ENCODE measurements at regions not wholly inside any gene's neighbourhood (a gene's known extent, or its start where the extent isn't known, plus 50 kb on each side); places are given as distances from the start of the nearest gene placed in this dataset.
"Not testable (repeated sequence)": the region's sequence is repeated elsewhere in the genome, so short reads cannot be mapped to it uniquely, and the experiment has no call there.

DNA sequence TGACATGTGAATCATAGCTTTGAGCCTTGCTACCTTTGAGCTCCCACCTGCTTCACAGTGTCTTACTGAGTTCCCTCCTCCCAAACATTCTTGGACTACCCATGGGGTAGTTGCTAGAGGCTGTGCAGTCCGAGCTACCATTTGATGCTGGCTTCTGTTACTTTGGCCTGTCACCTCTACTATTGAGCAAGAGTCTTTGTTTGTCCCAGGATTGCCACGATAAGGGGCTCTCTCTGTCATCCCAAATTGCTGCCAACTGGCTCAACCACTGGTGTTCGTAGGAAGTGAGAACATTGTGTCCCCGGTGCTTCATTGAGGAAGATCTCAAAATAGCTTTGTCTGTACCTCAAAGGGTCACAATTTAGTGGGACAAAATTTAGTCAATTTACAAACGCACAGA lies 59.1 kb upstream of the PAX8 start:
- DNase-seq = no peak

DNA sequence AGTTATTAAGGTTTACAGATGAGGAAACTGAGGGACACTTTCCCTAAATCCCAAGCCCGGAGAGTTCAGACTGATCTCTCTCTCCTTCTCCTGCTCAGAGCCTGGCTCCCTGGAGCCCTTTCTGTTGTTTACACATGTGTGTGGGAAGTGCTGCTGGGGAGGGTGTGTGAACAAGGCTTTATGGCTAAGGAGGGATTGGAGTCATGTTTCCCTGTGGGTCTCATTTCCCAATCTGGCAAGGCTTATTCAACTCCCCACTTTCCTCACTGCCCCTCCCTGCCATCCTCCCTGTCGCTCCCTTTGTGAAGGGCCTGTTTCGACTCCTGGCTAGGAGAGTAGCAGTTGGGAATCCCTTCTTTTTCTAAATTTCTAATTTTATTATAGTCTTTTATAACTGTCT lies 57.3 kb upstream of the PAX8 start:
- not testable (repeated sequence) for DNase-seq

DNA sequence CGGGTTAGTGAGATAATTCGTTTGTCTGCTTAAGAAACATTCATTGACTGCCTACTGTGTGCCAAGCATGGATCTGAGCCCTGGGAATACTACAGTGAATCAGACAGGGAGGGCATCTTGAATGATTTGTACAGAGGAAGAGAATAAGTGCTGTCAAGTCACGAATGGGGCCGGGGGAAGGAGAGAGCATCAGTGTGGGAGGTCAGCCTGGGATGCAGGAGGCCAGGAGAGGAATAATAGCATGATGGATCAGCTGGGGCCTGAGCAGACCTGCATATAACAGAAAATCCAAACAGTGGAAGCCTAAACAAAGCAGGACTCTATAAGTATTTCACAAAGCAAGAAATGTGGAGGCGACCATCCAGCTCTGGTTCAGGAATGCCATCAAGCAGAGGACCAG lies 55.4 kb upstream of the PAX8 start:
- no peak for DNase-seq

DNA sequence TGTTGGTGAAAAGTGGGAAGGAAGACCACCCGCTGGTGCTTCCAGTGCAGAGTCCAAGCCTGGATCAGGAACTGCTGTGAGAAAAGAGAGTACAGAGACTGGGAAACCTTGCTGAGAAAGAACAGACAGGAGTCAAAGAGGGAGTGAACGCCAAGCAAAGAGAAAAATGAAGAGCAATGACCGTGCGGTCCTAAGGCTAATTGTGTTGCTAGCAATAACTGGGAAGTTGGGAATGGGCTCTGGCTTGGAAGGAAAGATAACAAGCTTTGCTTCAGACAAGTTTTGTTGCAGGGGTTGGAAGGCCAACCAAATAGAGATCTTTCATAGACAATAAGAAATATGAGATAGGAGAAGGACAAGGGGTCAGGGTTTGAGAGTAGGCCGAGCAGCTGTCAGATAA lies 55.0 kb upstream of the PAX8 start:
- DNase-seq = not testable (repeated sequence)

DNA sequence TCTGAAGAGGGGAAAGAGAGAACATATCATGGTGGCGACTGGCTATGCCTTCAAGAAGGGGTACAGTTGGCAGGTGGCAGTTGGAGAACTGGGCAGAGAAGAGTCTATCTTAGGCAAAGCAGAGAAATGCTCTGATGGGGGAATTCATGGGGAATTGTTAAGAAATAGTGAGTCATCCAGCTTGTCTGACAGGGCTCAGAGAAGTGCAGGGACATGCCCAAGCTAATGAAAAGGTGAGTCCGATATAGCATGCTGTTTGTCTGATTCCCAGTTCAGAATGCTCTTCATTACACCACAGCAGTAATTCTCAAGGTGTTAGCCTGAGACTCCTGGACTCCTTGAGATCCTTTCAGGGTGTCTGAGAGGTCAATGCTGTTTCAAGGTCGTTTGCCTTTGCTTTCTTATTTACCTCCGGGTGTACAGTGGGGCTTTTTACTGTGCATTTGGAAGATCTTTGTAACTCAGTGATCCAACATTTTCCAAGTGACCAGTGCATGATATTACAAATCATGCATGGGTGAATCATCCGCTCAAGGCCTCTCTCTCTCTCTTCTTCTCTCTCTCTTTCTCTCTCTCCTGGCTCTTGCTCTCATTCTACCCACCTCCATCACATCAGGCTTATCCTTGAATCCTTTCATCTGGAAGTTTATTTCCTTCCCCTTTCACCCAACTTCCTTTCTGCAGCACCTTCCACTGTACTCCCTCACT lies 51.5 kb upstream of the PAX8 start:
- not testable (repeated sequence) for DNase-seq

DNA sequence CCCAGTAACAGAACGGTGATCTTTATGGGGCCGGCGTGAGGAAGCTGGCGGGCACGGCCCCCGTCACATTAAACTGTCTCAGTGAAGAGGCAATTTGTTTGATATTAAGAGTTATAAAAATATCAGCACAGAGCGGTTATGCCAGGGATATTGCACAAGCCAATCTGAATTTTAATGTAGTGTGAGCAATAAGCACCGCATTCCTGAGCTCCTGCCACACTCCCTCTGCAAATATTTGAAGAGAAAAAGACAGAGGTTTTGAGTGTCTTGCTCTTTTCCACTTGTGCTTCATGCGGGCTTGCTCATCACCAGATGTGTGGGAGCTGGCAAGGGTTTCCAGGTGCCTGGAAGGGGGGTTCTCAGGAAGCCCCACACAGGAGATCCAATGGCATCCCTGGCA lies 50.3 kb upstream of the PAX8 start:
- not testable (repeated sequence) for DNase-seq

DNA sequence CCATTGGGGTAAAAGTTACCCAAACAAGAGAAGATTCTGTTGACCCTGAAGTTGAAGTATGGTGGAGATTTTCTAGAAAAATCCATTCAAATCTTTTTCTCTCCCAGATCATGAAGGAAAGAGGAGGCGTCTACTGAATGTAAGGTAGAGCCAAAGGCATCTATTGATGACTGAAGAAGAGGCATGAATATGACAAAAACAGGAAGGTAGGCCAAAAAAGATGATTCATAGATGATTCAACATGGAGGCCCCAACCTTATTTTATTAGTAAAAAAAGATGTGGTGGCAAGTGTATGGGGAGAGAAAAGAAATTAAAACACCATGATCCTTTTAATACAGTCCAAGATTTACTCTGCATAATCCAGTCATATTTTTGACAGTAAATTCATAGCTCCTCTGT lies 49.9 kb upstream of the PAX8 start:
- DNase-seq = not testable (repeated sequence)
